Cardiac fibroblast (primary cell): ENCODE measurements at regions not wholly inside any gene's neighbourhood (a gene's known extent, or its start where the extent isn't known, plus 50 kb on each side); places are given as distances from the start of the nearest gene placed in this dataset.

Experiments used
- DNase-seq, 2 donors: peaks; one replicate each; pipeline versions ENCODE4 v3.0.0 to v3.0.0-alpha.2; 2010; ENCODE audit warnings: low read depth in 2 of 2
- H3K4me3 ChIP-seq, 2 donors: replicated peaks in 1 of 2; 1 replicate in 1 of 2; 2 replicates in 1 of 2; pipeline ENCODE4 v1.5.1; 2011; ENCODE audit warnings: low read depth in 2 of 2, low read length in 2 of 2, mild to moderate bottlenecking in 2 of 2, moderate library complexity in 1 of 2
- TF ChIP-seq, protein P1 (sequence below): IDR thresholded peaks from one replicate; pipeline ENCODE4 v1.5.1; 2011; ENCODE audit warnings: low read depth, mild to moderate bottlenecking, low read length, inconsistent platforms

GRCh38 chr1:234989479-234990327 lies 138.9 kb downstream of the TOMM20 start:
- H3K4me3 ChIP-seq: no peak overlapping the region
- DNase-seq: no peak
- TF ChIP-seq, protein P1, sequence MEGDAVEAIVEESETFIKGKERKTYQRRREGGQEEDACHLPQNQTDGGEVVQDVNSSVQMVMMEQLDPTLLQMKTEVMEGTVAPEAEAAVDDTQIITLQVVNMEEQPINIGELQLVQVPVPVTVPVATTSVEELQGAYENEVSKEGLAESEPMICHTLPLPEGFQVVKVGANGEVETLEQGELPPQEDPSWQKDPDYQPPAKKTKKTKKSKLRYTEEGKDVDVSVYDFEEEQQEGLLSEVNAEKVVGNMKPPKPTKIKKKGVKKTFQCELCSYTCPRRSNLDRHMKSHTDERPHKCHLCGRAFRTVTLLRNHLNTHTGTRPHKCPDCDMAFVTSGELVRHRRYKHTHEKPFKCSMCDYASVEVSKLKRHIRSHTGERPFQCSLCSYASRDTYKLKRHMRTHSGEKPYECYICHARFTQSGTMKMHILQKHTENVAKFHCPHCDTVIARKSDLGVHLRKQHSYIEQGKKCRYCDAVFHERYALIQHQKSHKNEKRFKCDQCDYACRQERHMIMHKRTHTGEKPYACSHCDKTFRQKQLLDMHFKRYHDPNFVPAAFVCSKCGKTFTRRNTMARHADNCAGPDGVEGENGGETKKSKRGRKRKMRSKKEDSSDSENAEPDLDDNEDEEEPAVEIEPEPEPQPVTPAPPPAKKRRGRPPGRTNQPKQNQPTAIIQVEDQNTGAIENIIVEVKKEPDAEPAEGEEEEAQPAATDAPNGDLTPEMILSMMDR: no peak

- TF ChIP-seq, protein P1: no peak
- no peak for DNase-seq
- H3K4me3 ChIP-seq: no peak overlapping the region
Observed at GRCh38 chr1:234989019-234989418, 139.6 kb downstream of the TOMM20 start.

GRCh38 chr1:234988536-234988935 lies 140.1 kb downstream of the TOMM20 start:
- no peak for DNase-seq
- TF ChIP-seq, protein P1: no peak
- H3K4me3 ChIP-seq: no peak overlapping the region

- H3K4me3 ChIP-seq: no peak overlapping the region
- DNase-seq: no peak
- TF ChIP-seq, protein P1: no peak
Observed at GRCh38 chr1:234988155-234988517, 140.5 kb downstream of the TOMM20 start.

DNA sequence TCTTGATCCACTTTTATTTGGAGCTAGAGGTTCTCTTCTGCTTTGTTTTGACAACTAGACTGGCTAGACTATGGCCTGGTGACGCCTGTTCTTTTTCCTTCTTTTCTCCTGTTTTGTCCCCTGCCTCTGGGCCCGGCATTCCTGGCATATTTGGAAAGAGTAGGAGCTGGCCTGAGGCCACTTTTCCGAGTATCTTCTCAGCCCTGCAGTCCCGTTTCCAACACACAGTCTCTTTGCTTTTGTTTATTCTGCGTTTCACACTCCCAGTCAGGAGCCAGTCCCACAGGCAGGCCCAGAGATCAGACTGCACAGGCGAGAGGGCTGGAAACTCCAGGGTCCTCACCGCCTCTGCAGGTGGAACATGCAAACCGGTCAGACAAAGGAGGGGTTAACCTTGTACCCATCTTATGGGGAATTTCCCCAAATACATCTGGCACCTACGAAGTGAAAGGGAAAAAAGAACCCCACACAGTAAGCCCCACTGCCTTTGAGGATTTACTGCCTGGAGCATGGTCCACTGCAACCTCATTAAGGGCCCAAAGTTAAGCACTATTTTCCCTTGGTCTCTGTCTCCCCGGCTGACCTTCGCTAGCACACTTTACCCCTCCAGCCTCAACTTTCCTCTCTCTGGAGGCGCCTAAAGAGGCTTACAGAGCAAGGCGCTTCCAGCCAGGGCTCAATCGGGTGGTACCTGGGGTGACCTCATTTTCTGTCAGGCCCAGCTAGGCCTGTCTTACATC lies 141.1 kb downstream of the TOMM20 start:
- no peak overlapping the region for H3K4me3 ChIP-seq
- TF ChIP-seq, protein P1: no peak
- DNase-seq: peak; percentile 88 to 98

DNA sequence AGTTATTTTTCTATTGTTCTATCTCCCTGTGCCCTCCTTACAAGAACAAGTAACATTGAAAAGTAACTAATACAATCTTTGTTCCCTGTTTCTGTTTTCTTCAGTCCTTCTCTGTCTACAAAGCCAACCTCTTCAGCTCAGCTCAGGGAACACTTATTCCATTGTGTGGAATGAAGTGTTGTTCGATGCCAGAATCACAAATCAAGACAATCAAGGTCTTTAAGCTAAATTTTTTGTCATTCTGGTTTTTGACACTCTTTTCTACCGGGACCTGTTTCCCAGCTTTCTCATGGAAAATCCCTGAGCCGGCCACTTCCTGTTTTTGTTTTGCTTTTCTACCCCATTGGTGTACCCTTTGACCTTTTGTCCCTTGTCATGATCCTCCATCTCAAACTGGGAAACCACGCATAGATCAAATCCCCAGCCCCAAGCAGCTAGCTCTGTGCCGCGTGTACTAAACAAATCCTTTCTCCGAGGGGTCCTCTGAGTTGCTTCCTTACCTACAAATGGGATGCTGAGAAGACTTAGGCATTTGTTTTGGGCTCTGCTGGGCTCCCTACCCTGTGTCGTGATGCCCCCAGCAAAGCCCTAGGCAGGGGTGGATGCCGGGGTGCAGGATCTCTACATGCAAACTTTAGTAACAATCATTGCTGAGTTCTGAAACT lies 141.8 kb downstream of the TOMM20 start:
- no peak overlapping the region for H3K4me3 ChIP-seq
- TF ChIP-seq, protein P1: no peak
- DNase-seq: peak; percentile 74 to 81
